Liver (tissue), 8 donors: ENCODE measurements at regions not wholly inside any gene's neighbourhood (a gene's known extent, or its start where the extent isn't known, plus 50 kb on each side); places are given as distances from the start of the nearest gene placed in this dataset.

Source experiments
- DNase-seq: peaks from one replicate; pipeline ENCODE4 v3.0.0-alpha.2; 2017; ENCODE audit warnings: low spot score
- H3K27ac ChIP-seq, 2 donors: one replicate each; pipeline ENCODE4 v1.7.0; 2013; ENCODE audit warnings: inconsistent platforms in 2 of 2, low read length in 2 of 2, control low read depth in 1 of 2, low read depth in 1 of 2, mild to moderate bottlenecking in 1 of 2
- H3K27me3 ChIP-seq, 4 donors: one replicate each; pipeline versions ENCODE4 v1.6.1 to v1.7.0; 2013; ENCODE audit warnings: low read length in 3 of 4, inconsistent platforms in 1 of 4, mild to moderate bottlenecking in 1 of 4, moderate library complexity in 1 of 4; ENCODE audit not compliant: control insufficient read depth in 4 of 4, insufficient read depth in 4 of 4
- H3K36me3 ChIP-seq, 4 donors: one replicate each; pipeline versions ENCODE4 v1.6.1 to v1.7.0; 2013; ENCODE audit warnings: low read length in 3 of 4, mild to moderate bottlenecking in 3 of 4, low read depth in 1 of 4, moderate library complexity in 1 of 4; ENCODE audit not compliant: control insufficient read depth in 4 of 4, insufficient read depth in 3 of 4
- H3K4me1 ChIP-seq, 4 donors: one replicate each; pipeline versions ENCODE4 v1.6.1 to v1.7.0; 2013; ENCODE audit warnings: low read length in 3 of 4, mild to moderate bottlenecking in 3 of 4, moderate library complexity in 1 of 4; ENCODE audit not compliant: control insufficient read depth in 4 of 4, insufficient read depth in 4 of 4
- H3K4me3 ChIP-seq, 3 donors: one replicate each; pipeline versions ENCODE4 v1.6.1 to v1.7.0; 2013; ENCODE audit warnings: low read length in 3 of 3, control low read depth in 1 of 3, low read depth in 1 of 3, mild to moderate bottlenecking in 1 of 3
- H3K9ac ChIP-seq, 2 donors: one replicate each; pipeline ENCODE4 v1.7.0; 2013; ENCODE audit warnings: low read length in 2 of 2, mild to moderate bottlenecking in 2 of 2, moderate library complexity in 2 of 2, control low read depth in 1 of 2, low read depth in 1 of 2
- H3K9me3 ChIP-seq, 4 donors: one replicate each; pipeline versions ENCODE4 v1.6.1 to v1.7.0; 2013; ENCODE audit warnings: low read length in 3 of 4; ENCODE audit not compliant: control insufficient read depth in 4 of 4
- ATF3 ChIP-seq: IDR thresholded peaks from 2 replicates; pipeline ENCODE4 v1.6.1; 2016; ENCODE audit warnings: antibody characterized with exemption
- CTCF ChIP-seq: fragments of 150-350 bp; IDR thresholded peaks from 2 replicates; pipeline ENCODE4 v1.5.1; 2017; ENCODE audit warnings: improper control_type of control experiment, low read depth, low read length; ENCODE audit not compliant: missing input control
- FOXA2 ChIP-seq: IDR thresholded peaks from 2 replicates; pipeline ENCODE4 v1.6.1; 2016; ENCODE audit warnings: antibody characterized with exemption
- GABPA ChIP-seq, 2 donors: IDR thresholded peaks in 1 of 2; conservative IDR thresholded peaks in 1 of 2; 2 replicates each; pipeline ENCODE4 v1.6.1; 2016; ENCODE audit warnings: antibody characterized with exemption in 2 of 2, mild to moderate bottlenecking in 1 of 2, moderate library complexity in 1 of 2
- HNF4A ChIP-seq, 2 donors: conservative IDR thresholded peaks; 2 replicates each; pipeline ENCODE4 v1.6.1; 2016; ENCODE audit warnings: antibody characterized with exemption in 2 of 2, mild to moderate bottlenecking in 2 of 2
- JUND ChIP-seq, 2 donors: IDR thresholded peaks; 2 replicates each; pipeline ENCODE4 v1.6.1; 2016; ENCODE audit warnings: antibody characterized with exemption in 2 of 2
- NR2F2 ChIP-seq: IDR thresholded peaks from 2 replicates; pipeline ENCODE4 v1.6.1; 2016; ENCODE audit warnings: antibody characterized with exemption
- RAD21 ChIP-seq, 2 donors: IDR thresholded peaks; 2 replicates each; pipeline ENCODE4 v1.6.1; 2016; ENCODE audit warnings: antibody characterized with exemption in 2 of 2, mild to moderate bottlenecking in 2 of 2
- REST ChIP-seq: IDR thresholded peaks from 2 replicates; pipeline ENCODE4 v1.6.1; 2016; ENCODE audit warnings: antibody characterized with exemption, mild to moderate bottlenecking
- RXRA ChIP-seq, 2 donors: IDR thresholded peaks; 2 replicates each; pipeline ENCODE4 v1.6.1; 2017 to 2018; ENCODE audit warnings: antibody characterized with exemption in 2 of 2, mild to moderate bottlenecking in 1 of 2
- SP1 ChIP-seq: IDR thresholded peaks from 2 replicates; pipeline ENCODE4 v1.6.1; 2018; ENCODE audit warnings: antibody characterized with exemption, mild to moderate bottlenecking
- YY1 ChIP-seq: IDR thresholded peaks from 2 replicates; pipeline ENCODE4 v1.6.1; 2016; ENCODE audit warnings: antibody characterized with exemption, mild to moderate bottlenecking
- ZBTB33 ChIP-seq: IDR thresholded peaks from 2 replicates; pipeline ENCODE4 v1.6.1; 2016; ENCODE audit warnings: antibody characterized with exemption
- WGBS: extraction: QIAGEN DNeasy Blood & Tissue Kit; methylation state at CpG from one replicate; pipeline ENCODE4 v1.1.7; 2013; 5-methylcytosine and 5-hydroxymethylcytosine counted together
- TF ChIP-seq, protein P1 (sequence below): IDR thresholded peaks from 2 replicates; pipeline ENCODE4 v1.6.1; 2016; ENCODE audit warnings: antibody characterized with exemption
- donor health status: healthy.
- donor health status: healthy.
- donor health status: healthy.
- donor health status: healthy.
- donor health status: healthy.

DNA sequence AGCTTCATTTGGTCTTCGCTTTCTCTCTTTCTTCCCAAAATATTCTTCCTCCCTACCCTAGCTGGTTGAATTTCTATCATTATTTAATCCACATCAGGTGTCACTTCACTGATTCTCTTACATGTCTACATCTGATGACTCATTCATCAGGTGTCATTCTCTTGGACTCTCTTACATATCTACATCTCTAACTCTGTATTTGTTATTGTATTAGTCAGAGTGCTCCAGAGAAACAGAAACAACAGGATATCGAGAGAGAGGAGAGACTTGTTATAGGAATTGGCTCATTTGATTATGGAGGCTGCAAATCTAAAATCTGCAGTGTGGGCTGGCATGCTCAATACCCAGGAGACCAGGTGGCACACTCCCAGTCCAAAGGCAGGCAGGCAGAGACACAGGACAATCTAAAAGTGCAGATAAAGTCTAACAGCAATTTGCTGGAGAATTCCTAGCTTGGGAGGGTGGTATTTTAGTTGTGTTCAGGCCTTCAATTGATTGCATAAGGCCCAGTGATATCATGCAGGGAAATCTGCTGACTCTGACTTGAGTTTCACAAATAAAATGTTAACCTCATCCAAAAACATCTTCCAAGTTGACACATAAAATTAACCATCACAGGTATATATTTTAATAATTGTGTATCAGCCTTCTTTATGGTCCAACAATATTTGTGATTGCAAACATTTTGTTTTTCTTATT is 541.4 kb upstream of the SLITRK5 start:
- no peaks in the 10 kb centered on the region for H3K4me1 ChIP-seq
- TF ChIP-seq YY1 (no peak), CTCF (no peak)
- 74% methylated on average over 2 of the region's 2 CpGs for WGBS
- no peaks in the 10 kb centered on the region for H3K9me3 ChIP-seq
- H3K27me3 ChIP-seq = no peaks in the 10 kb centered on the region
- H3K4me3 ChIP-seq = no peak overlapping the region
- no peak for DNase-seq
- no peaks in the 10 kb centered on the region for H3K36me3 ChIP-seq
- H3K27ac ChIP-seq = no peak overlapping the region
- H3K9ac ChIP-seq = no peak overlapping the region

DNA sequence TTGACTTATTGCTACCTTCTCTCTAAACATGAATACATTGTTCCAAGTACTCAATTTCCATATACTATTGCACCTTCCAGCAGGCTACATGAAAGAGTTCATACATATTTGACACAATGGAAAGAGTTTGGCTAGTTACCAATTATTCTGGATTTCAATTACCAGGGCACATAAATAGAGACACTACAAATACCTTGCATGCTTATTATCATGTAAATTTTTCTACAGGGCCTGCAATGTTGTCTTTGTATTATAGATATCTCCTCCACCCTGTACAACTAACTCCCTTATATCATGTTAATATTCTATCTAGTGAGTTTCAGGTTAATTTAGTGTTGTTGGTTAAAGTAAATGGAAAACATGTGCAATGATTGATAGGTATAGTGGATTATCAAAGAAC is 540.7 kb upstream of the SLITRK5 start:
- DNase-seq = no peak
- no peaks in the 10 kb centered on the region for H3K4me1 ChIP-seq
- TF ChIP-seq, protein P1, sequence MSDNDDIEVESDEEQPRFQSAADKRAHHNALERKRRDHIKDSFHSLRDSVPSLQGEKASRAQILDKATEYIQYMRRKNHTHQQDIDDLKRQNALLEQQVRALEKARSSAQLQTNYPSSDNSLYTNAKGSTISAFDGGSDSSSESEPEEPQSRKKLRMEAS = no peak
- no peak for TF ChIP-seq NR2F2
- no peak for TF ChIP-seq REST
- no peak for TF ChIP-seq RAD21 (IDR thresholded peaks at IDR 0.05)
- TF ChIP-seq YY1 = no peak
- TF ChIP-seq JUND (IDR thresholded peaks at IDR 0.05) = no peak
- no peak for TF ChIP-seq ATF3
- TF ChIP-seq GABPA (IDR thresholded peaks at IDR 0.05 in 1 of 2, conservative IDR thresholded peaks at IDR 0.05 in 1 of 2) = no peak
- no peak for TF ChIP-seq FOXA2
- no peak for TF ChIP-seq SP1
- no peak for TF ChIP-seq HNF4A (conservative IDR thresholded peaks at IDR 0.05)
- no peak for TF ChIP-seq ZBTB33
- TF ChIP-seq RXRA (IDR thresholded peaks at IDR 0.05) = no peak
- H3K4me3 ChIP-seq = no peak overlapping the region
- H3K9ac ChIP-seq = no peak overlapping the region
- no peaks in the 10 kb centered on the region for H3K27me3 ChIP-seq
- no peak overlapping the region for H3K27ac ChIP-seq
- H3K36me3 ChIP-seq = no peaks in the 10 kb centered on the region
- no peaks in the 10 kb centered on the region for H3K9me3 ChIP-seq
